ENCODE measurements at regions not wholly inside any gene's neighbourhood (a gene's known extent, or its start where the extent isn't known, plus 50 kb on each side); places are given as distances from the start of the nearest gene placed in this dataset.

- TF ChIP-seq GTF2F1 (IDR thresholded peaks at IDR 0.05; ENCODE audit: low read depth, low read length) (no peak), FOXP4 (CRISPR knock-in tag; IDR thresholded peaks at IDR 0.05; ENCODE audit: borderline replicate concordance) (no peak), CEBPB (tag; IDR thresholded peaks at IDR 0.05) (no peak), ZBTB8A (IDR thresholded peaks at IDR 0.05; ENCODE audit: partially characterized antibody) (no peak), ZNF707 (CRISPR knock-in tag; conservative IDR thresholded peaks at IDR 0.05) (no peak), KLF13 (tag; IDR thresholded peaks at IDR 0.05; ENCODE audit: borderline replicate concordance, low read depth) (no peak), JUN (IDR thresholded peaks at IDR 0.05; ENCODE audit: borderline replicate concordance, low read depth, low read length) (no peak), JUN (CRISPR knock-in tag; IDR thresholded peaks at IDR 0.05; ENCODE audit: borderline replicate concordance) (no peak), NBN (IDR thresholded peaks at IDR 0.05; ENCODE audit: low read depth) (no peak), USF2 (CRISPR knock-in tag; IDR thresholded peaks at IDR 0.05) (no peak), REST (IDR thresholded peaks at IDR 0.05; ENCODE audit: borderline replicate concordance) (no peak), REST (CRISPR knock-in tag; IDR thresholded peaks at IDR 0.05; ENCODE audit: low read depth) (no peak), SMARCE1 (IDR thresholded peaks at IDR 0.05) (no peak), GTF2E2 (tag; IDR thresholded peaks at IDR 0.05) (no peak)
- TF ChIP-seq, protein P1, sequence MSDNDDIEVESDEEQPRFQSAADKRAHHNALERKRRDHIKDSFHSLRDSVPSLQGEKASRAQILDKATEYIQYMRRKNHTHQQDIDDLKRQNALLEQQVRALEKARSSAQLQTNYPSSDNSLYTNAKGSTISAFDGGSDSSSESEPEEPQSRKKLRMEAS (CRISPR knock-in tag; IDR thresholded peaks at IDR 0.05) = no peak
- TF ChIP-seq, protein P2, sequence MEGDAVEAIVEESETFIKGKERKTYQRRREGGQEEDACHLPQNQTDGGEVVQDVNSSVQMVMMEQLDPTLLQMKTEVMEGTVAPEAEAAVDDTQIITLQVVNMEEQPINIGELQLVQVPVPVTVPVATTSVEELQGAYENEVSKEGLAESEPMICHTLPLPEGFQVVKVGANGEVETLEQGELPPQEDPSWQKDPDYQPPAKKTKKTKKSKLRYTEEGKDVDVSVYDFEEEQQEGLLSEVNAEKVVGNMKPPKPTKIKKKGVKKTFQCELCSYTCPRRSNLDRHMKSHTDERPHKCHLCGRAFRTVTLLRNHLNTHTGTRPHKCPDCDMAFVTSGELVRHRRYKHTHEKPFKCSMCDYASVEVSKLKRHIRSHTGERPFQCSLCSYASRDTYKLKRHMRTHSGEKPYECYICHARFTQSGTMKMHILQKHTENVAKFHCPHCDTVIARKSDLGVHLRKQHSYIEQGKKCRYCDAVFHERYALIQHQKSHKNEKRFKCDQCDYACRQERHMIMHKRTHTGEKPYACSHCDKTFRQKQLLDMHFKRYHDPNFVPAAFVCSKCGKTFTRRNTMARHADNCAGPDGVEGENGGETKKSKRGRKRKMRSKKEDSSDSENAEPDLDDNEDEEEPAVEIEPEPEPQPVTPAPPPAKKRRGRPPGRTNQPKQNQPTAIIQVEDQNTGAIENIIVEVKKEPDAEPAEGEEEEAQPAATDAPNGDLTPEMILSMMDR (IDR thresholded peaks at IDR 0.05 in 2 of 3, conservative IDR thresholded peaks at IDR 0.05 in 1 of 3; ENCODE audit: insufficient read depth in 2 of 3, low read depth in 1 of 3, low read length in 3 of 3) = no peak
These were observed 910.2 kb downstream of the TUSC7 start for GRCh38 chr3:117619805-117620204.

Data from K562 (cell line).